SJSA1 (cell line): ENCODE measurements at regions not wholly inside any gene's neighbourhood (a gene's known extent, or its start where the extent isn't known, plus 50 kb on each side); places are given as distances from the start of the nearest gene placed in this dataset.

ENCODE experiments used
- DNase-seq, 2 experiments: peaks; one replicate each; pipeline ENCODE4 v3.0.0-alpha.2; 2015 to 2020; ENCODE audit warnings: low spot score in 2 of 2, low read depth in 1 of 2
- H3K27ac ChIP-seq: fragments of 250-450 bp; sonication (Bioruptor Pico); 2 replicates; pipeline ENCODE4 v1.5.1; 2020; ENCODE audit warnings: mild to moderate bottlenecking, moderate library complexity
- H3K27me3 ChIP-seq: fragments of 250-450 bp; sonication (Bioruptor Pico); replicated peaks from 2 replicates; pipeline ENCODE4 v1.5.1; 2020; ENCODE audit warnings: mild to moderate bottlenecking, moderate library complexity
- H3K36me3 ChIP-seq: fragments of 250-450 bp; sonication (Bioruptor Pico); 2 replicates; pipeline ENCODE4 v1.5.1; 2020; ENCODE audit warnings: mild to moderate bottlenecking
- H3K4me1 ChIP-seq: fragments of 250-450 bp; sonication (Bioruptor Pico); replicated peaks from 2 replicates; pipeline ENCODE4 v1.6.1; 2021; ENCODE audit warnings: mild to moderate bottlenecking
- H3K4me3 ChIP-seq: fragments of 250-450 bp; sonication (Bioruptor Pico); 2 replicates; pipeline ENCODE4 v1.5.1; 2020; ENCODE audit warnings: mild to moderate bottlenecking
- H3K9me3 ChIP-seq: fragments of 250-450 bp; sonication (Bioruptor Pico); replicated peaks from 2 replicates; pipeline ENCODE4 v1.5.1; 2020; ENCODE audit warnings: mild to moderate bottlenecking

DNA sequence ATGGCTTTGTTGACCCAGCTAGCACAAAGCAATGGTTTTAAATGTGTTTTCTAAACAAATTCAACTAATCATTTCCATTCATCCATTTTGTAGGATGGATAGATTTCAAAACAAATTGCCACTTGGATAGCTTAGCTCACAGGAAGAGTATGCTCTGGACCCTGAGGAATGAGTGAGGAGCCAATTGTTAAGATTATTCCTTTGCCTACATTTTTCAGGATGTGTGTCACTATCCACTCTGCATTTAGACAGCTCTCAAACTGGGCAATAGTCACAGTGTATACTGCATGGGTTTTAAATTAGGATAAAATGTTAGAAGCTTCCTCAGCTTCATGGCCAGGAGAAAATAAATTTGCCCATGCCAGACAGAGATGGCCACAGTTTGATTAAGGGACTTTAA, 605.6 kb upstream of the TEX47 start:
- H3K27ac ChIP-seq = no peak overlapping the region
- H3K4me3 ChIP-seq = no peak overlapping the region
- no peaks in the 10 kb centered on the region for H3K4me1 ChIP-seq
- no peaks in the 10 kb centered on the region for H3K27me3 ChIP-seq
- no peaks in the 10 kb centered on the region for H3K36me3 ChIP-seq
- no peaks in the 10 kb centered on the region for H3K9me3 ChIP-seq
- DNase-seq = no peak

DNA sequence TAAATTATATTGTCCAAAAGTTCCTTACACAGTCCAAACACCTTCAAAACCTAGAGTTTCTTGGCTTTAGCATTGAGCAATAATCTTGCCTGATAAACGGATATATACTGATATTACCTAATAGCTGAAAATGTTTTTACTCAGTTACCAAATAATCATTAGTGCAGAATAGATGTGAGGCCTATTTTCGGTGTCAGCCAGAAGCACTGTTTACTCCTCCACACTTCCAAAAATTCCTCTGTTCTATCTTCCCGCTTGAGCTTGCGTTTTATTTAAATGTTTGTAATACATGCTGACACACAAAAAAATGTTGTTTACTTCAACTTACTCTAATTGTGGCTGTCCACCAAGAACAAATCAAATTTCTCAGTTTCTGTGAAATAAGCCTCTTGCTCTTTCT, 606.2 kb upstream of the TEX47 start:
- H3K9me3 ChIP-seq = no peaks in the 10 kb centered on the region
- no peaks in the 10 kb centered on the region for H3K4me1 ChIP-seq
- DNase-seq = no peak
- no peaks in the 10 kb centered on the region for H3K36me3 ChIP-seq
- no peaks in the 10 kb centered on the region for H3K27me3 ChIP-seq
- H3K4me3 ChIP-seq = no peak overlapping the region
- H3K27ac ChIP-seq = no peak overlapping the region

- H3K4me1 ChIP-seq = no peaks in the 10 kb centered on the region
- no peaks in the 10 kb centered on the region for H3K36me3 ChIP-seq
- H3K4me3 ChIP-seq = no peak overlapping the region
- no peaks in the 10 kb centered on the region for H3K27me3 ChIP-seq
- no peak overlapping the region for H3K27ac ChIP-seq
- DNase-seq = no peak
- H3K9me3 ChIP-seq = no peaks in the 10 kb centered on the region
Measured at GRCh38 chr7:89451911-89452310, 656.4 kb upstream of the TEX47 start.

DNA sequence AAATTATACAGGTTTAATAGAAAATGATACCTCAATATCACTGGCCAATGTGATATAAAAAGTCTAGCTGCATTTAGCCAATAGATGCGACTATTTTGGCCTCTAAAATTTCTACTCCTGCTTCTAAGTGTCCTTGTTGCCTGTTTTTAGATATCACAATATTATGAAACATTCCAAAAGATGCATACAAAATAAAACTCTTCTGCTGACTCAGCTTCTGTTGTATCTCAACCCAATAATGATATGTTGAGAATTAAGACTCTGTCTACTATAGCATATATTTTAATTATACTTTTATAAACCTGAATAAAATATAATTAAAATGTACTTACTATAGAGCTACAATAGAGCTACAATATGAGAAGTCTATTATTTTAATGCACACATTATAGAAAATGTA, 661.0 kb upstream of the TEX47 start:
- Histone ChIP-seq H3K27ac (no peak overlapping the region), H3K27me3 (no peaks in the 10 kb centered on the region), H3K9me3 (no peaks in the 10 kb centered on the region), H3K4me3 (no peak overlapping the region), H3K4me1 (no peaks in the 10 kb centered on the region), H3K36me3 (no peaks in the 10 kb centered on the region)
- no peak for DNase-seq

DNA sequence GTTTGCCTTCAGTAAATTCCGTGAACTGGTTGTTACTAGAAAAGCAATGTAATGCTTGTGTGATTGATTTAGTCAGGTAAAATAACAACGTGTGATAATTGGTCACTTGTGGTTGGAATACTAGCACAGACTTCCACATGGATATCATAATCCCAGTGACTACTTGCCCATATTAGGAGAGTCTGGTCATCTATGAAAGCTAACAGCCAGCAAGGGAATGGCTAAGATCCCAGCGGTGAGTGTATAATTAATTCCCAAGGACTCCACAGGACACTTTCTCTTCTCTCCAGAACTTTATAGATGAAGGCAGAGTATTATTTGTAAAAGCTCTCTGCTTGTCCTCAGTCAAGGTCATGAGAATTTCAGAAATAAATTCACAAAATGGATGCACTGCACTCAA, 662.6 kb upstream of the TEX47 start:
- Histone ChIP-seq H3K36me3 (no peaks in the 10 kb centered on the region), H3K4me3 (no peak overlapping the region), H3K4me1 (no peaks in the 10 kb centered on the region), H3K9me3 (no peaks in the 10 kb centered on the region), H3K27ac (no peak overlapping the region), H3K27me3 (no peaks in the 10 kb centered on the region)
- no peak for DNase-seq

DNA sequence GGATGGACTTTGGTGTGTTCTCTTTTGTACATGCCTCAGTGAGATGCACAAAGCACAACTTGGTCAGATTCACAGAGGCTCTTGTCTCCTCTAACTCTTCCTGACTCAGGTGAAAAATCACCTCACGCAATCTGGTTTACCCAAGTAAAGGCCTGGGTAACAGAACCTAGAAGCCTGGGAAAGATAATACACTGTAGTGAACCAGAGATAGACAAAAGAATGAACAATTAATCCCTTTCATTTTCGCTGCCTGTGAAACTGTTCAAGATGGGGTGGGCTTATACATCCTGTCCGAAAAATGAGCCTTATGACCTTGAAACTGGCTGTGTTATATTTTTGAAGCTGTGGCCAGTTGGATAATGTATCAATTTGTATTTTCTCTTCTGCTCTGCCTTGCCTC, 678.9 kb upstream of the TEX47 start:
- Histone ChIP-seq H3K9me3 (no peaks in the 10 kb centered on the region), H3K4me1 (no peaks in the 10 kb centered on the region), H3K4me3 (no peak overlapping the region), H3K36me3 (no peaks in the 10 kb centered on the region), H3K27ac (no peak overlapping the region), H3K27me3 (no peaks in the 10 kb centered on the region)
- DNase-seq = no peak

- H3K27ac ChIP-seq = no peak overlapping the region
- no peaks in the 10 kb centered on the region for H3K4me1 ChIP-seq
- no peak overlapping the region for H3K4me3 ChIP-seq
- no peaks in the 10 kb centered on the region for H3K9me3 ChIP-seq
- no peaks in the 10 kb centered on the region for H3K36me3 ChIP-seq
- DNase-seq = no peak
- no peaks in the 10 kb centered on the region for H3K27me3 ChIP-seq
Measured at GRCh38 chr7:89477991-89478390, 676.3 kb upstream of the STEAP1 start.

DNA sequence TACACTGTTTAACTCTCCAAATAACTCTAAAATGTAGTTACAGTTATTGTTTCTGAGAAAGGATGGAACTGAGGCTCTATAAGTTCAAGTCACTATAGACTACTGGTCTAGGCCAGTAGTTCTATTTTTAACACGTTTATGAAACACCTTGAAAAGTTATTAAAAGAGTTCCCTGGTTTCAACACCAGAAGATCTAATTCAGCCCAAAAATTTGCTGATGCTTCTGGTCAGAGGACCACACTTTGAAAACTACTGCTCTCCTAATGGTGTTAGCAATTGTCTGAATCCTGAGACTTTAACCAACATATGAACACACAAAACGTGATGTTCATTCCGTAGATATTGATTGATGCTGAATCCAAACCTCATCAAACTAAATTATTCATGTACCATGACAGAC, 658.6 kb upstream of the STEAP1 start:
- no peak for DNase-seq
- H3K4me3 ChIP-seq = no peak overlapping the region

GRCh38 chr7:89500084-89500483, 654.2 kb upstream of the STEAP1 start:
- Histone ChIP-seq H3K4me1 (no peaks in the 10 kb centered on the region), H3K4me3 (no peak overlapping the region), H3K9me3 (no peaks in the 10 kb centered on the region), H3K27ac (no peak overlapping the region), H3K36me3 (no peaks in the 10 kb centered on the region), H3K27me3 (no peaks in the 10 kb centered on the region; the same call in 1 of the 2 replicates)
- DNase-seq = no peak

More for the DNA sequence above, 658.6 kb upstream of the STEAP1 start:
- Histone ChIP-seq H3K27ac (no peak overlapping the region), H3K9me3 (no peaks in the 10 kb centered on the region), H3K27me3 (no peaks in the 10 kb centered on the region; the same call in 1 of the 2 replicates), H3K4me1 (no peaks in the 10 kb centered on the region), H3K36me3 (no peaks in the 10 kb centered on the region)

- no peaks in the 10 kb centered on the region for H3K36me3 ChIP-seq
- no peaks in the 10 kb centered on the region for H3K9me3 ChIP-seq
- H3K27ac ChIP-seq = no peak overlapping the region
- no peaks in the 10 kb centered on the region for H3K4me1 ChIP-seq
- no peaks in the 10 kb centered on the region; the same call in 1 of the 2 replicates for H3K27me3 ChIP-seq
- no peak overlapping the region for H3K4me3 ChIP-seq
- no peak for DNase-seq
Measured at GRCh38 chr7:89503281-89503680, 651.0 kb upstream of the STEAP1 start.

GRCh38 chr7:89507034-89507433, 647.2 kb upstream of the STEAP1 start:
- Histone ChIP-seq H3K9me3 (no peaks in the 10 kb centered on the region), H3K27me3 (no peaks in the 10 kb centered on the region), H3K4me1 (no peaks in the 10 kb centered on the region), H3K36me3 (no peaks in the 10 kb centered on the region), H3K27ac (no peak overlapping the region), H3K4me3 (no peak overlapping the region)
- no peak for DNase-seq

- DNase-seq = no peak
- H3K36me3 ChIP-seq = no peaks in the 10 kb centered on the region
- H3K4me1 ChIP-seq = no peaks in the 10 kb centered on the region
- H3K9me3 ChIP-seq = no peaks in the 10 kb centered on the region; the same call in 1 of the 2 replicates
- no peak overlapping the region for H3K27ac ChIP-seq
- no peak overlapping the region for H3K4me3 ChIP-seq
- H3K27me3 ChIP-seq = no peaks in the 10 kb centered on the region; the same call in 1 of the 2 replicates
Measured at GRCh38 chr7:89511900-89512299, 642.4 kb upstream of the STEAP1 start.

DNA sequence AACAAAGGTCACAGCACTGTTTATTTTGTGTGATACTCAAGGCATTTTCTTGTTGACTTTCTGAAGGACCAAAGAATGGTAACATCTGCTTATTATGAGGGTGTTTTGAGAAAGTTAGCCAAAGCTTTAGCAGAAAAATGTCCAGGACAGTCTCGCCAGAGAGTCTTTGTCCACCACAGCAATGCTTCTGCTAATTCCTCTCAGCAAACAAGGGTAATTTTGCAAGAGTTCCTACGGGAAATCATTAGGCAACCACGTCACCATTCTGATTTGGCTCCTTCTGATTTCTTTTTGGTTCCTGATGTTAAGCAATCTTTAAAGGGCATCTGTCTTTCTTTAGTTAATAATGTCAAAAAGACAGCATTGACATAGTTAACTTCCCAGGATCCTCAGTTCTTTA, 639.3 kb upstream of the STEAP1 start:
- Histone ChIP-seq H3K27ac (no peak overlapping the region), H3K4me1 (no peaks in the 10 kb centered on the region), H3K27me3 (no peaks in the 10 kb centered on the region; the same call in 1 of the 2 replicates), H3K9me3 (no peaks in the 10 kb centered on the region; the same call in 1 of the 2 replicates), H3K4me3 (no peak overlapping the region), H3K36me3 (no peaks in the 10 kb centered on the region)
- DNase-seq = no peak

DNA sequence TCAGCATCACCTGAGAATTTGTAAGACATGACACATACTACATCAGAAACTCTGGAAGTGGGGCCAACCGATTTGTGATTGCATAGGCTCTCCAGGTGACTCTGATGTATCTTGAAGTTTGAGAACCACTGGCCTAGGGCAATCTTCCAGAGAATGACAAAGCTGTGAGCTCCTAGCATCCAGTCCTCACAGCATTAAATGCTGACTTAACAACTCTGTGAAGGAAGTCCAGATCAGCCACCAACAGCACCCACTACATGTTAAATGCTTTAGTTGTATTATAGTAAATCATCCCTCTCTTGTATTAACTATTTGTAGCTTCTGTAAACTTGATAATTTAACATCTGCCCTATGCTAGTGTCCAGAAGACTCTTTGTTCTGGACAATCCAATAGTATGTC, 636.5 kb upstream of the STEAP1 start:
- Histone ChIP-seq H3K9me3 (no peaks in the 10 kb centered on the region; the same call in 1 of the 2 replicates), H3K4me1 (no peaks in the 10 kb centered on the region), H3K27me3 (no peaks in the 10 kb centered on the region; the same call in 1 of the 2 replicates), H3K36me3 (no peaks in the 10 kb centered on the region), H3K27ac (no peak overlapping the region), H3K4me3 (no peak overlapping the region)
- no peak for DNase-seq

DNA sequence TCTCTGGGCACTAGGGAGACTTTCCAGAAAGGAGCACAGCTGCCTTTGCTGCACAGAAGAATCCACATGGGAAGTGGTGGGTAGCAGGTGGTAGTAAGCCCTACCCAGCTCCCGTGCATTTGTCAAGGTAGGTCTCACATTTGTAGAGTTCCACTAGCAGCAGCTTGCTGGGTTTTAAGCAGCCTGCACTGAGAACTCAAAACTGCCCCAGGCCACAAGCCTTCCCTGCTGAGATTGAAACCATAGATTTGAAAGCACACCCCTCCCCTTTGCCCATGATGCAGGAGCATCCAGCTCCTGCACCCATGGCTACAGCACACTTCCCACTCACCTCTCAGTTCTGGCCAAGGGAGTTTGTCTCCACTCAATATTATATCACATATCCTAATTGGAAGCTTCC, 604.5 kb upstream of the STEAP1 start:
- no peak overlapping the region for H3K27ac ChIP-seq
- H3K4me1 ChIP-seq = no peaks in the 10 kb centered on the region
- no peaks in the 10 kb centered on the region for H3K27me3 ChIP-seq
- no peak overlapping the region for H3K4me3 ChIP-seq
- no peaks in the 10 kb centered on the region for H3K36me3 ChIP-seq
- no peaks in the 10 kb centered on the region for H3K9me3 ChIP-seq
- no peak for DNase-seq
